ENCODE measurements at regions not wholly inside any gene's neighbourhood (a gene's known extent, or its start where the extent isn't known, plus 50 kb on each side); places are given as distances from the start of the nearest gene placed in this dataset.

DNA sequence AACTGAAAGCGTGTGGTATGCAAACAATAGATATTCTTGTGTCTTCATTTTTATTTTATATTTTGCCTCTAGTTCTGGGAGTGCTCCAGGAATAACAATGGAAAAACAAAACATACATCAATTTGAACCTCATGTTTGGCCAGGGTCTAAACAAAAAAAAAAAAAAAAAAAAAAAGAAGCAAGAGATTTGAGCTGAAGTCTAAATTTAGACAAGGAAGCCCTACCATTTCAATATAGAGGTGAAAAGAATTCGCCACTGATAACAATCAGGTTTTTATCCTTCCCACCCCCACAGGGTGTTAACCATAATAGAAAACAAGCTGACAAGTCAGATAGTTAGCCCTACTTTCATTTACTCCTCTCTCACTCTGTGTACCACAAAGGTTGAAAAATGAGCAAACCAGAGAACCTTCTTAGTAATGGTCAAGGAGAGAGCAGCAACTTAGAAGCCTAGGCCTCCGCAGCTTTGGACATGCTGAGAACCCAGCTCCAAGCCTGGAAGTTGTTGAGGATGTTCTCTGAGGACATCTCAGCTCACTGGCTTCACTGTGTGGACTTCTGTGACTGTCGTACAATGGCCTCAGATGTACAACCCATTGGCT is 118.2 kb upstream of the HMHB1 start:
- no peak for ATAC-seq
- H3K36me3 ChIP-seq: no peaks in the 10 kb centered on the region
- no peaks in the 10 kb centered on the region for H3K27me3 ChIP-seq
- H3K4me3 ChIP-seq: no peak overlapping the region
- intact Hi-C loops (cut with DNase I): no loop called here
- no peak overlapping the region for H3K27ac ChIP-seq
- H3K9me3 ChIP-seq: no peaks in the 10 kb centered on the region
- TF ChIP-seq, protein P1, sequence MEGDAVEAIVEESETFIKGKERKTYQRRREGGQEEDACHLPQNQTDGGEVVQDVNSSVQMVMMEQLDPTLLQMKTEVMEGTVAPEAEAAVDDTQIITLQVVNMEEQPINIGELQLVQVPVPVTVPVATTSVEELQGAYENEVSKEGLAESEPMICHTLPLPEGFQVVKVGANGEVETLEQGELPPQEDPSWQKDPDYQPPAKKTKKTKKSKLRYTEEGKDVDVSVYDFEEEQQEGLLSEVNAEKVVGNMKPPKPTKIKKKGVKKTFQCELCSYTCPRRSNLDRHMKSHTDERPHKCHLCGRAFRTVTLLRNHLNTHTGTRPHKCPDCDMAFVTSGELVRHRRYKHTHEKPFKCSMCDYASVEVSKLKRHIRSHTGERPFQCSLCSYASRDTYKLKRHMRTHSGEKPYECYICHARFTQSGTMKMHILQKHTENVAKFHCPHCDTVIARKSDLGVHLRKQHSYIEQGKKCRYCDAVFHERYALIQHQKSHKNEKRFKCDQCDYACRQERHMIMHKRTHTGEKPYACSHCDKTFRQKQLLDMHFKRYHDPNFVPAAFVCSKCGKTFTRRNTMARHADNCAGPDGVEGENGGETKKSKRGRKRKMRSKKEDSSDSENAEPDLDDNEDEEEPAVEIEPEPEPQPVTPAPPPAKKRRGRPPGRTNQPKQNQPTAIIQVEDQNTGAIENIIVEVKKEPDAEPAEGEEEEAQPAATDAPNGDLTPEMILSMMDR (IDR thresholded peaks at IDR 0.05): no peak
- no peak for DNase-seq
- H3K4me1 ChIP-seq: peaks cover 6% of the 10 kb centered on the region

DNA sequence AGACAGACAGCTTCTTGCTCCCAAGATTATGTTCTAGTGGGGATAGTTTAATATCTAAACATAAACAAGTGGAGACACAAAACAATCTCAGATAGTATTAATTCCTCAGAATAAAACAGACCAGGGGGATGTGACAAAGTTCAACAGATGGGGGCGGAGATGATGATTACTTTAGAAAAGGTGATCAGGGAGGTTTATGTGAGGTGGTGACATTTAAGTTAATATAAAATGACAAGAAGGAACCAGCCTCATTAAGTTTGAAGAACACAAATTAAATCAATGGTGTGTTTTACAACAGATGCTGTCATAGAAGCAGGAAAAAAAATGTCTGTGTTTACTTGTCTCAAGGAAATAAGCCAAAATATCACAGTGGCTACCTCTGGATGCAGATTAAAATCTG is 119.6 kb upstream of the HMHB1 start:
- TF ChIP-seq, protein P1 (IDR thresholded peaks at IDR 0.05): no peak
- Histone ChIP-seq H3K36me3 (no peaks in the 10 kb centered on the region), H3K4me3 (no peak overlapping the region), H3K27ac (no peak overlapping the region), H3K9me3 (no peaks in the 10 kb centered on the region), H3K27me3 (no peaks in the 10 kb centered on the region), H3K4me1 (peaks cover 6% of the 10 kb centered on the region)
- ATAC-seq (no peak), DNase-seq (no peak)
- intact Hi-C loops (cut with DNase I): no loop called here

DNA sequence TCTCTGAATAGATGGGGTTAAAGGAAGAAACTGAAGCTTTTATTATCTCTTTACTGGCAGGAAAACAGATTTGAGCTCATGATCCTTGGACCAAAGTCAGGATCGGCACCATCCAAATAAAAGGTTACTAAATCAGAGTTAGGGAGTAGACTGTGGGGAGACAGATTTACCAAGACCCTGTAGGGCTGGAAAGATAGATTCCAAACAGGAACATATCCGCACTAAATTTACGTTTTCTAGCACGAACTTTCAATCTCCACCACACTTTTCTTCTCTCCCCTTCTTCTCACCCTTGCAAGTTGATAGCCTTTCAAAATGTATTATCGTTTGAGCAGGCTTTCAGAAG is 120.0 kb upstream of the HMHB1 start:
- no peaks in the 10 kb centered on the region for H3K27me3 ChIP-seq
- no peak overlapping the region for H3K4me3 ChIP-seq
- TF ChIP-seq, protein P1 (IDR thresholded peaks at IDR 0.05): no peak
- no peak overlapping the region for H3K27ac ChIP-seq
- H3K36me3 ChIP-seq: no peaks in the 10 kb centered on the region
- intact Hi-C loops (cut with DNase I): no loop called here
- H3K4me1 ChIP-seq: peaks cover 6% of the 10 kb centered on the region
- H3K9me3 ChIP-seq: no peaks in the 10 kb centered on the region
- no peak for DNase-seq
- no peak for ATAC-seq

DNA sequence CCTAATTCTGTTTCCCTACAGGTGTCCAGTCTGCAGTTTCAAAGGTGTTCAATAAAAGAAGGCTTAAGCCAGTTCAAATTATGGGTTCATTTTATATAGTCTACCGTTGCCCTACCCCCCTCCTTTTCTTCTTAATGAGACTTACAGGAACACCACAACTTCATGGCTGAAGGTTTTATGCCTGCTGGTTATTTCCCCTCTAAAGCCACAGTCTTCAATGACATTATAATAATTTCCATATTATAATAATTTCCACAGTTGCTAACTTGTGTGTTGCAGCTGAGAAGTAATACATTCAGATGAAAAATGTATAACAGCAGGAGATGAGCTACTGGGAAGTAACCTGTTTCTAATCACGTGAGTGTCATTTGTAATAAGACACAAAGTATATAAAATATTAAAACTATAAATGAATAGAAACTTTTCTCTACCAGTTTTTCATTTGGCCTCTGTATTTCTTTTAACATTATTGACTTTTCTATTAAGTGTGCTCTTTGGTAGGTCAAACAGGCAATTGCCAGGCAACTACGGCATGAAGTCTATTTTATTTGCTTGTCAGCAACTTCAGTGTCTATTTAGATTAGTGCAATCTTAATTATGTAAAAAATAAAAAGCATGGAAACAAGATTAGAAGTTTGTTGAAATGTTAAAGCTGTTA is 120.5 kb upstream of the HMHB1 start:
- no peaks in the 10 kb centered on the region for H3K36me3 ChIP-seq
- no peak overlapping the region for H3K27ac ChIP-seq
- TF ChIP-seq, protein P1 (IDR thresholded peaks at IDR 0.05): no peak
- peaks cover 6% of the 10 kb centered on the region for H3K4me1 ChIP-seq
- H3K9me3 ChIP-seq: no peaks in the 10 kb centered on the region
- intact Hi-C loops (cut with DNase I): no loop called here
- H3K27me3 ChIP-seq: no peaks in the 10 kb centered on the region
- no peak for ATAC-seq
- no peak overlapping the region for H3K4me3 ChIP-seq
- no peak for DNase-seq

DNA sequence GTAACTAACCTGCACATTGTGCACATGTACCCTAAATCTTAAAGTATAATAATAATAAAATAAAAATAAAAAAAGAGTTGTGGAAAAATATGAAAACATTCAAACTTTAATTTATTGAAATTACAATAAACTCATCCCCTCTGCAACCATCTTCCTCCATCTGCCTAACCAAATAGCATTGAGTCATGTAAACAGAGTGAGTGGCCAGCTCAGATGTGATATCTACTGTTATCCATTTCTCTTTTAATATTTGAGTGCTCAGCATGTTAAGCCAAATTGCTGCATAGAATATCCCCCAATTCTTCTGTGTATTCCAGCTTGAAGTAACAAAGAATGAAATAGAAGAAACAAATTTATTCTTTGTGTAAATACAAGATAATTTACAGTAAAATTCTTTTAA is 124.4 kb upstream of the HMHB1 start:
- TF ChIP-seq, protein P1 (IDR thresholded peaks at IDR 0.05): no peak
- H3K4me3 ChIP-seq: no peak overlapping the region
- DNase-seq (no peak), ATAC-seq (no peak)
- no peak overlapping the region for H3K27ac ChIP-seq
- H3K27me3 ChIP-seq: no peaks in the 10 kb centered on the region
- H3K36me3 ChIP-seq: no peaks in the 10 kb centered on the region
- no peaks in the 10 kb centered on the region for H3K9me3 ChIP-seq
- peaks cover 9% of the 10 kb centered on the region for H3K4me1 ChIP-seq
- intact Hi-C loops (cut with DNase I): no loop called here

Measured in upper lobe of right lung (tissue), 1 donor.